ENCODE measurements at regions not wholly inside any gene's neighbourhood (a gene's known extent, or its start where the extent isn't known, plus 50 kb on each side); places are given as distances from the start of the nearest gene placed in this dataset.
A peak's percentile ranks its signal among the peaks of the same experiment; 100 is the strongest.

DNA sequence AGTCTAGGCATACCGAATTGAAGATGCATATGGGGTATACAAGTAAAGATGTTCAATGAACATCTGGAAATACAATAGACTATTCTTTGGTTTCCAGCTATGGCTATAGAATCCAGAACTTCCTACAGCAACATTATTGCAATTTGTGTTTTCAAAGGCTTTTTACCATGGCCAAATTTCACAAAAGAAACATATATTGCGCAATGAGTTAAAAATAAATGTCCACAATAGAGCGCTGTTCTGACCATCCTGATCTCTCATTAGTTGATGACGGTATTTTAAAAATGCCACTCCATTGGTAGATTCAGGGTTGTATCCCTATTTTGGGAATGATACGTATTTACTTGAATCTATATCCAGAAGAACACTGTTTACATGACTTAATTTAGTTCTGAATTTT is 139.2 kb downstream of the LINC00632 start:
- H3K9ac ChIP-seq: no peak overlapping the region
- no peaks in the 10 kb centered on the region for H3K9me3 ChIP-seq
- no peak overlapping the region for H3K27ac ChIP-seq
- H3K4me1 ChIP-seq: no peaks in the 10 kb centered on the region
- H3K36me3 ChIP-seq: no peaks in the 10 kb centered on the region
- peaks cover 80% of the 10 kb centered on the region for H3K27me3 ChIP-seq
- no peaks in the 10 kb centered on the region for H4K20me1 ChIP-seq
- H3K4me3 ChIP-seq: no peak overlapping the region
- no peak overlapping the region for H3K4me2 ChIP-seq
- TF ChIP-seq Cebpa-rat (IDR thresholded peaks at IDR 0.05): peak; percentile 84; the same call in 1 of the 2 replicates

DNA sequence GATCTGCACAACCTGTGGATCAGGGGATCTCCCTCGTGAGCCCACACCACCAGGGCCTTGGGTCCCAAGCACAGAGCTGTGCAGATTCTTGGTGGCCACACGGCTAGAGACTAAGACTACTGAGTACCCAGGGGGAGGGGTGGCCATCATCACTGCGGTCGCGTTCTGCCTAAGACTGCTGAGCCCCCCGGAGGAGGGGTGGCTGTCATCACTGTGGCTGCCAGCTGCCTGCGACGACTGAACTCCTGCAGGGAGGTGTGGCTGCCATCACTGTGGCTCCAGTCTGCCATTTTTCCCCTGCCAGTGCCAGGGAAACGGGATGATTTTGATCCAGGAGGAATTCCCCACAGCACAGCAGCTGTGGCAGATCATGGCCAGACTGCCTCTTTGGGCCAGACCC is 141.7 kb upstream of the SPANXB1 start:
- H3K4me3 ChIP-seq: no peak overlapping the region
- H3K9me3 ChIP-seq: no peaks in the 10 kb centered on the region
- no peak overlapping the region for H3K9ac ChIP-seq
- H3K4me1 ChIP-seq: no peaks in the 10 kb centered on the region
- H3K4me2 ChIP-seq: no peak overlapping the region
- peaks cover 84% of the 10 kb centered on the region for H3K27me3 ChIP-seq
- no peaks in the 10 kb centered on the region; the same call in 1 of the 2 replicates for H4K20me1 ChIP-seq
- TF ChIP-seq Cebpa-rat (IDR thresholded peaks at IDR 0.05): no peak
- no peaks in the 10 kb centered on the region for H3K36me3 ChIP-seq
- no peak overlapping the region for H3K27ac ChIP-seq

DNA sequence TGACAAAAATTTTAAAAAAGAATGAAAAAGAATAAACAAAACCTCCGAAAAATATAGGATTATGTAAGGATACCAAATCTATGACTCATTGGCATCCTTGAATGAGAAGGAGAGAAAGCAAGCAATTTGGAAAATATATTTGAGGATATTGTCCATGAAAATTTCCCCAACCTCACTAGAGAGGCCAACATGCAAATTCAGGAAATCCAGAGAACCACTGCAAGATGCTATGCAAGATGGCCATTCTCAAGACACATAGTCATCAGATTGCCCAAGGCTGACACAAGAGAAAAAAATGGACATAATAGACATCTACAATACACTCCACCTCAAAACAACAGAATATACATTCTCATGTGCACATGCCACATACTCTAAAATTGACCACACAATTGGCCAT is 135.9 kb upstream of the SPANXB1 start:
- no peak overlapping the region for H3K27ac ChIP-seq
- no peak overlapping the region for H3K4me2 ChIP-seq
- H3K9ac ChIP-seq: no peak overlapping the region
- no peak for TF ChIP-seq Cebpa-rat (IDR thresholded peaks at IDR 0.05)
- H3K4me1 ChIP-seq: no peaks in the 10 kb centered on the region
- H3K4me3 ChIP-seq: no peak overlapping the region
- H3K27me3 ChIP-seq: peaks cover 57% of the 10 kb centered on the region
- no peaks in the 10 kb centered on the region for H3K9me3 ChIP-seq
- no peaks in the 10 kb centered on the region for H3K36me3 ChIP-seq
- no peaks in the 10 kb centered on the region; the same call in 1 of the 2 replicates for H4K20me1 ChIP-seq

DNA sequence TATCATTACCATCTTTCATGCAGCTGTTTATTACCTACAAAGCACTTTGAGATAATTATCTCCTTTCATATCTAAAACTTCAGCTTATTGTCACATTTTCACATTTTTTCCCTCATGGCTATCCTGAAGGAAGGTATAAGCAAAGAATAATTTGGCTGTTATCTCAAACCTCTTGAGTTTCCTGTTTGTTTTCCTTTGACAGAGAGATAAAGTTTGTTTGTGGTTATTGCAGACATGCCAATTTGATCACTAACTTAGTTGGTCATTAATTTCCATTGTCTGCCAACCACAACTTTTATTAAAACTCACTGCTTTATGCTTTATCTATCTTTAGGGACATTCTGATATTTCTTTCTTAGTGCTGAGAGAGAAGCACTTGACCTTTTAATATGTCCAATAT is 89.8 kb upstream of the SPANXB1 start:
- Histone ChIP-seq H3K4me2 (no peak overlapping the region), H3K36me3 (no peaks in the 10 kb centered on the region), H3K4me1 (no peaks in the 10 kb centered on the region), H3K9ac (no peak overlapping the region), H3K9me3 (no peaks in the 10 kb centered on the region), H3K4me3 (no peak overlapping the region), H3K27me3 (peaks cover 71% of the 10 kb centered on the region), H3K27ac (no peak overlapping the region), H4K20me1 (no peaks in the 10 kb centered on the region)
- TF ChIP-seq Cebpa-rat (IDR thresholded peaks at IDR 0.05): no peak

DNA sequence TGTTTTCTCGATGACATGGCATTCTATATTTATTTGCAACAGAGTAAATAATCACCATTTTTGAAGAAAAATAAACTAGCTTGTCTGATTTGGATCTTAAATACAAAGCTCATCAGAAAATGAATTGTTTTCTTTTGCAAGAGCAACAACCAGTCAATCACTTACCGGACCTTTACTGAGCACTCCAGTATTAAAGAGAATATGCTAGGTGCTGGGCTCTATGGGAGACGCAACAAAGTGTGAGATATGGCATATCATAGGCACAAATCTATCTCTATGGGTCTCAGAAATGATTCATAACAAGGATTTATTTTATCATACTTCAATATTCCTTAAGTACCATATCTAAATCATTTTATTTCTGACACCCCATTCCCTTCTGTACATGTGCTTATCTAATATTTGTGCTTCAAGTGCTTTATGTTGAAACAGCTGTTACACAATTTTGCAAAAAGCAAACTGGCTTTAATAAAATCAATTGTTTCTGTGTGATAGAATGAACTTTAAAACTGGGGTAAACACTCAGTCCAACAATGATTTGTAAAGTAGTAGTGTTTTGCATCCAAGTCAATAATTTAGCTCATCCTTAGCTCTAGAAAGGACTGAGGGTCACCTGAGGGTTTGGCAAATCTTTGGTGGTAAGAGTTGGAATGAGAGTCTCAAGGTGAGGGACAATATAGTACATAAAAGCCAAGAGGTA is 88.4 kb upstream of the SPANXB1 start:
- no peak overlapping the region for H3K4me3 ChIP-seq
- H3K4me2 ChIP-seq: no peak overlapping the region
- H3K27me3 ChIP-seq: peaks cover 63% of the 10 kb centered on the region
- no peak for TF ChIP-seq Cebpa-rat (IDR thresholded peaks at IDR 0.05)
- no peak overlapping the region for H3K27ac ChIP-seq
- no peaks in the 10 kb centered on the region for H3K9me3 ChIP-seq
- H3K4me1 ChIP-seq: no peaks in the 10 kb centered on the region
- no peaks in the 10 kb centered on the region for H4K20me1 ChIP-seq
- no peak overlapping the region for H3K9ac ChIP-seq
- no peaks in the 10 kb centered on the region for H3K36me3 ChIP-seq

DNA sequence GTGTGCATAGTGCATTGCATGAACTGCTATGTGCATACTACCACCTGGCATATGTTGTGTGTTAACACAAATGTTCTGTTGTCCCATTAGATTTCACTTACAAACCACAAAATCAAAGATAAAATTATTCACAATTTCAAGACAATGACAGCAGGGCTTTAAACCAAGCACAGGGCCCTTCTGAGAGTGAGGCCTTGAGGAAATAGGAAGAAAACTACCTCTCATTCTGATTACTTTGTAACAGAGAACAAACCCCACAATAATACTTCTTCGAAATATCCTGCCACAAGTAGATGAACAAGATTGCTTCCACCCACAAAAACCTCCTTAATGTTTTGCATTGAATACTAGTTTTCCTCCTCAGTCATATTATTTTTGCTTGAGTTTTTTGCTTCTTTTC is 85.5 kb upstream of the SPANXB1 start:
- H3K27me3 ChIP-seq: peaks cover 48% of the 10 kb centered on the region
- H3K4me1 ChIP-seq: no peaks in the 10 kb centered on the region
- H3K4me3 ChIP-seq: no peak overlapping the region
- H3K27ac ChIP-seq: no peak overlapping the region
- no peak overlapping the region for H3K9ac ChIP-seq
- TF ChIP-seq Cebpa-rat (IDR thresholded peaks at IDR 0.05): no peak
- H3K9me3 ChIP-seq: no peaks in the 10 kb centered on the region
- H4K20me1 ChIP-seq: no peaks in the 10 kb centered on the region
- no peak overlapping the region for H3K4me2 ChIP-seq
- H3K36me3 ChIP-seq: no peaks in the 10 kb centered on the region

DNA sequence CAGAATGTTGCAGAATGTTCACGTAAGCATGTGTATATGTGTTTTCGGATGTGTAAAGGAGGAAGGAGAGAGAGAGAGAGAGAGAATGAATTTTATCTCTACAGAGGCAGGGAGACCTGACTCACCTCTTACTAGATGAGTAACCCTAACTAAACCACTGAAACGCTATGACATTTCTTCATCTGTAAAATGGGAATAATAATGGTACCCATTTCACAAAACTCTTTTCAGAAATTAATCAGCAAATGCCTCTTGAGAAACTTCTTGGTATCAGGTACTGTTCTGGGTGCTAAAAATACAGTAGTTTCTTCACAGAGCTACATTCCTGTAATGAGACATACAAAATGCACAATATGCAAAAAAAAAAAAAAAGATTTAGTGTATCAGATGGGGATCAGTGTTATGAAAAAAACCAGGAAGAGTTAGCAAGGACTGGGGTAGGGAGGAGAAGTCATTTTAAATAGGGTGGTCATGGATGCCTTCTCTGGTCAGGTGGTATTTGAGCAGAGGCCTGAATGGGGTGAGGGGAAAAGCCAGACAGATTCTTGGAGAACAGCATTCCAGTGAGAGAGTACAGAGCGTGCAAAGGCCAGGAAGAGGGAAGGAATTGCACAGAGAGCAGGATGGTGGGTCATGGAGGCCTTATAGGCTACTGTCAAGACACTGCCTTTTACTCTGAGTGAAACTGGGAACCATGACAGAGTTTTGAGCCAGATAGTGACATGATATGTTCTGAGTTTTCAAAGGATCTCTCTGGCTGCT is 84.9 kb upstream of the SPANXB1 start:
- TF ChIP-seq Cebpa-rat (IDR thresholded peaks at IDR 0.05): no peak
- H3K4me2 ChIP-seq: no peak overlapping the region
- peaks cover 41% of the 10 kb centered on the region for H3K27me3 ChIP-seq
- no peak overlapping the region for H3K9ac ChIP-seq
- no peak overlapping the region for H3K27ac ChIP-seq
- H3K4me1 ChIP-seq: no peaks in the 10 kb centered on the region
- no peak overlapping the region for H3K4me3 ChIP-seq
- H3K36me3 ChIP-seq: no peaks in the 10 kb centered on the region
- no peaks in the 10 kb centered on the region for H3K9me3 ChIP-seq
- H4K20me1 ChIP-seq: no peaks in the 10 kb centered on the region

DNA sequence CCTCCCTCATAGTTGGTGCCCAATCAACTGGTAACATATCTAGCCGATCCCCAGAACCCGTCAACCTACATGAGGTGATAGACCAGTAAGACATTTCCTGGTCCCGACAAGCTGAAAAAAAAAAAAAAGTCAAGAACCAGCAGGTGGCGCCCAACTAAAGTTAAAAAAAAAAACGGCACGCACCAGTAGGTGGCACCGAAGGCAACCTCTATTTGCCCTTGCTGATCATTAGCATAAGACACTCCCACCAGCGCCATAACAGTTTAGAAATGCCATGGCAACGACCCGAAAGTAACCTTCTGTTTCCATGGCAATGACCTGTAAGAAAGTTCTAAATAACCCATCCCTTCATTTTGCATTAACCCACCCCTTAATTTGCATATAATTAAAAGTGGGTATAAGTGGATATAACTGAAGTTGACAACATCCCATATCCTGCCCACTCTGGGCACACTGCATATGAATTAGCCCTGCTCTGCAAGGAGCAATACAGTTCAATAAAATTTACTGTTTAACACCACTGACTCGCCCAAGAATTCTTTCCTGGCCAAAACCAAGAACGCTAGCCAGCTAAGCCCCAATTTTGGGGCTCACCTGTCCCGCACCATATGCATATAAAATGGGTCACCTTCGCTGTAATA is 83.9 kb upstream of the SPANXB1 start:
- Histone ChIP-seq H3K4me3 (no peak overlapping the region), H3K27me3 (peaks cover 40% of the 10 kb centered on the region), H3K9ac (no peak overlapping the region), H3K4me2 (no peak overlapping the region), H3K4me1 (no peaks in the 10 kb centered on the region), H3K27ac (no peak overlapping the region), H4K20me1 (no peaks in the 10 kb centered on the region), H3K36me3 (no peaks in the 10 kb centered on the region), H3K9me3 (no peaks in the 10 kb centered on the region)
- no peak for TF ChIP-seq Cebpa-rat (IDR thresholded peaks at IDR 0.05)

DNA sequence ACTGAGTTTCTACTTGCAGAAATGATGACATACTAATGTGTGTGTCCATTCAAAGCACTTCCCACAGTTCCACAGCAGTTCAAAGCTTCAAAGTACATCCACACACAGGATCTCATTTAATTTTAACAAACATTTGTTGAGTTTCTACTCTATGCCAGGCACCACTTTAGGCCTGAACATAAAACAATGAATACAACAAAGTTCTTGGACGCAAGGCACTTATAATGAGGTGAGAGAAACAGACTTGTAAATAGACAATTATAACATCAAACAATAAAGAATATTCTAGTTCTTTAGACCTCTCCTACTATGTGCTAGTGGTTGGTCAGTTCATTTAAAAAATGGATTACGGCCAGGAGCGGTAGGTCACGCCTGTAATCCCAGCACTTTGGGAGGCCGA is 82.0 kb upstream of the SPANXB1 start:
- Histone ChIP-seq H3K9ac (no peak overlapping the region), H3K4me2 (no peak overlapping the region), H3K27me3 (peaks cover 40% of the 10 kb centered on the region), H4K20me1 (no peaks in the 10 kb centered on the region), H3K9me3 (no peaks in the 10 kb centered on the region), H3K4me1 (no peaks in the 10 kb centered on the region), H3K36me3 (no peaks in the 10 kb centered on the region), H3K27ac (no peak overlapping the region), H3K4me3 (no peak overlapping the region)
- no peak for TF ChIP-seq Cebpa-rat (IDR thresholded peaks at IDR 0.05)

DNA sequence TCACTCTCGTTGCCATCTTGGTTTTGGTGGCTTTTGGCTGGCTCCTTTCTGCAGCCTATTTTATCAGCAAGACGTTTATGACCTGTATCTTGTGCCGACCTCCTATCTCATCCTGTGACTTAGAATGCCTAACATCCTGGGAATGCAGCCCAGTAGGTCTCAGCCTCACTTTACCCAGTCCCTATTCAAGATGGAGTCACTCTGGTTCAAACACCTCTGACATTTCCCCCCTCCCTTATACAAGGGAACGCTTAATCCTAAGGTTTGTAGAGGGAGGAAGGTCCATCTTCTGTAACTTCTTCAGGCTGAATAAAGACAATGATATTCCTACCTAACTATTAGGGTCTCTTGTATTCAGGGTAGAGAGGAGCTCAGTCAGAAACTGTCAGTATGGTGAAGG is 79.3 kb upstream of the SPANXB1 start:
- Histone ChIP-seq H3K4me2 (no peak overlapping the region), H3K36me3 (no peaks in the 10 kb centered on the region)

More for the DNA sequence above, 79.3 kb upstream of the SPANXB1 start:
- Histone ChIP-seq H4K20me1 (no peaks in the 10 kb centered on the region), H3K27me3 (peaks cover 49% of the 10 kb centered on the region), H3K27ac (no peak overlapping the region), H3K4me3 (no peak overlapping the region), H3K9ac (no peak overlapping the region), H3K4me1 (no peaks in the 10 kb centered on the region), H3K9me3 (no peaks in the 10 kb centered on the region)
- no peak for TF ChIP-seq Cebpa-rat (IDR thresholded peaks at IDR 0.05)

Data from BLaER1 (cell line).